Smooth muscle cell of the brain vasculature (primary cell): ENCODE measurements at regions not wholly inside any gene's neighbourhood (a gene's known extent, or its start where the extent isn't known, plus 50 kb on each side); places are given as distances from the start of the nearest gene placed in this dataset.
A peak's percentile ranks its signal among the peaks of the same experiment; 100 is the strongest.

Source experiments
- DNase-seq: peaks from one replicate; pipeline ENCODE4 v3.0.0-alpha.2; 2012; ENCODE audit warnings: low read depth, low spot score

DNA sequence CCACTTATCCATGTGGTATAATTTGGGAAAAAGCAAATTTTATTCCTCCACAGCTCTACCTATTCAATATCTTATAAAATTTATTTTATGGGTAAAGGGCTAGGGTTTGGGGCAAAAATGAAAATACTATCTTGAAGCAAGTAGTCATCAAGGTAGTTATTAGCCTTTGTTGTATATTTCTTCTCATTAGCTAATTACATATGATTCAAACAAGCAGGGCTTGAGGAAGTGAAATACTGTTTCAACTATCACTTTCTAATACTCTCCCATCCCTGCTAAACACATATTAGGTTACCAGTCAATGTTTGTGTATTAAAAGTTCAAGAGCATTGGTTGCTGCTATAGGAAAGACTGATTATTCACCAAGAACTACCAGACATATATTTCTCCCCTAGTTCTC, 517.3 kb downstream of the METTL15 start:
- DNase-seq: no peak

DNA sequence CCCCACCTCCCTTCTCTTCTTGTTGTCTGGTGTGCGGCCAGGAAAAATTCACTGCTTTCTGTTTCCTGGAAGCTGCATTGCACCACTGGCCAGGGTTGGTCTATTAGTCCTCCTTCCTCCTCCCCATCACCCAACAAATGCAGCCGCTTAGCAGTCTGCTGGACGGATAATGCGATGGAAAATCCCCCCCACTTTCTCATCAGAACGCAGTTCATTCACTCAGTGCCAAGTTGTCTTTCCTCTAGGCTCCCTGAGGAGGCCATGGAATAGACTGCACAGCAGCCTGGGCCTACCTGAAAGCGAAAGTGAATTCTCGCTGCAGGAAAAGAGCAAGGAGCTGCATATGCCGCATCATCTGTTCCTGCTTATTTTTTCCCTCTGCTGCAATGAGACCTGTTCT, 513.6 kb downstream of the METTL15 start:
- peak; percentile 26 for DNase-seq

- no peak for DNase-seq
These were observed 511.8 kb downstream of the METTL15 start for GRCh38 chr11:28619846-28620540.

DNA sequence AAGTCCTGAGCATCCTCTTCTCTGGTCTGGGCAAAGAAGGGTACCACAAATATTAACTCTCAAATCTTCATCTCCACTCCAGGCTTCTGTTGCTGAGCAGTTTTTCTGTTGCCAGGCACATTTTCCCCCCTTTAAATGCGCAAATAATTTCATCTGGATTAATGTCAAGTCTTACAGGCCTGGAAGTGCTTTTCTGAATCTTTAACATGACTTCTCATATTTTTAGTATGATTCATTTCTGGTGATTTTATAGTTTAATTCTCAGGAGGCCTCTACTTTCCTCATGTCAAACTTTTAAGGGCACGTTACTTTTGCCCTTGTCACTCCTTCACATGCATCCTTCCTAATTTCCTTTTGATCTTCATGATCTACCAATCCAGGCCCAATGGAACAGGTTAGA, 510.2 kb downstream of the METTL15 start:
- DNase-seq: no peak

DNA sequence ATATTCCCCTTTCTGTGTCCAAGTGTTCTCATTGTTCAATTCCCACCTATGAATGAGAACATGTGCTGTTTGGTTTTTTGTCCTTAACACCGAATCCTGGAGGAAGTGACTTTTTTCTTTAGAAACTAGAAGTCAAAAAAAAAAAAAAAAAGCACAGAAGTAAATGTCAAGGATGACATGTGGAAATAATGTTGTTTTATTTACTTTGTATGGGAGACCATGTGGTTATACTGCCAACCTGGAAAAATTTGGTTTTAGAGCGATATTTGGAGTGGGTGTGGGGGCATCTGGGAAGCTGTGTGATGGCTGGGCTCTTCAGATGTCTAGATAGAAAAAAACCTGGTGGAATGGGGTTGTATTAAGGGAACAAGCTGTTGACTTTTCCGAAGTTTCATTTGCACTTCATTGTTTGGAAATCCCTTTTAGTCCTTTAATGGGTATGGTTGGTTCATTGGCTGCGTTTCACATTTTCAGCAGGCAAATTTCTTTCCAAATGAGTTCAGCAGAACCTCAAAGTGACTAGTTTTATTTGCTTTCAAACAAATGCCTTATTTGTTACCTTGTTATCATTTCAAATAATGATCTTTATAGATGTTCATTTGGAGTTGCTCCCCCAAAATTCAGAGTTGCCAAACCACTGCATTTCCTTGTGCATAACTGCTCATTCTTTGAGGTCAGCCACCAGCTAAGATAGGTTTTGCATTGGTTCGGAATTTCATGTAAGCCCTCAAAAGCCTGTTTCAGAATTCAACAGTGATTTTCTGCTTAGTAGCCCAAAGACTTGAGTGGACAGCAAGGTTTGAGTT, 508.2 kb downstream of the METTL15 start:
- DNase-seq: no peak

DNA sequence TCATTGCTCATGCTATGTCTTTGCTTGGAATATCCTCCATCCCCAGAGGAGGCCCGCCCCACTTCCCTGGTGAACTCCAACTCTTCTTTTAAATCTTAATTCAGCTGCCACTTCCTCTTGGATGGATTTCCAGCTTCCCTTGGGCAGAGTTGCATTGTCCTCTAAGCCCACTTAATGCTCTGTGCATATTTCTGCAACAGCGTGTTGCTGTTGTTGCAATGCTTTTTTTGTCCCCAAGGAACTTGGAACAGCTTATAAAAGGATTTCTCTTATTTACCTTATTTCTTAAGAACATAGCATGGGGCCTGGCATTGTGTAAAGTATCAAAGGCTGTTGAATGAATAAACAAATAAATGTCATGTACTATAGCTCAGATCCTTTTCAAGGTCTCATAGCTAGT, 507.4 kb downstream of the METTL15 start:
- peak; percentile 31 for DNase-seq

GRCh38 chr11:28606930-28607329, 498.7 kb downstream of the METTL15 start:
- peak; percentile 35 for DNase-seq

DNA sequence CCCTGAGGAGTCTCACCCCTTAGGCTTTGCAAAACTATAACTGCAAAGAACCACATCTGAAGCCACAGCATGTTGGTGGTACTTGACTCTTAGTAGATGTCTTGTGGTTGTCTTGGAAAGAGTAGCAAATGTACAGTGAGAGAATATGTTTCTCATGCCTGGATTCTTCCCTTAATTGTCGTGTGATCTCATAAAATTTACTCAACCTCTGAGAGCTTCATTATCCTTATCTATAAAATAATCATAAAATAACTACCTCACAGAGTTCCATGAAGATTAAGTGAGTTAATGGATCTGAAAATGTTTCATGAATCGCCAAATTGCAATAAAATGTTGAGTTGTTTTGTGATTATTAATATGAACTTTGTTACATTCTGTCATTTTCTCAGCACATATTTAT, 491.5 kb downstream of the METTL15 start:
- DNase-seq: no peak

DNA sequence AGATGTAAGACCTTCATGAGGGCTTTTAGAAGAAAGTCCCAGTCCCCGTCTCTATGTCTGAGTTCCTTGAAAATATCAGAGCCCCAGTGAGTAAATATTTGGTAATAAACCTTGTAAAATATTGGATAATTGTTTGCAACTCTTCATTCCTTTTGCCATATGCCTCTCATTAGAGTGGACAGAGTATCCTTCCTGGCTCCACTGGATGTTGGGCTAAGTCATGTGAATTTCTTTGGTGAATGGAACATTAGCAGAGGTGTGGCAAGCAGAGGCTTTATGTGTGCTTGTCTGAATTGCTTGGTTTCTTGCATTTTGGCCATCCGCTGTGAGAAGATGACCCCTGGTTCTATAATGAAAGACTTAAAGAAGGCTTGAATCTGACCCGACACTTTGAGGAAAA, 490.3 kb downstream of the METTL15 start:
- DNase-seq: no peak

GRCh38 chr11:28596816-28597215, 488.6 kb downstream of the METTL15 start:
- DNase-seq: no peak

DNA sequence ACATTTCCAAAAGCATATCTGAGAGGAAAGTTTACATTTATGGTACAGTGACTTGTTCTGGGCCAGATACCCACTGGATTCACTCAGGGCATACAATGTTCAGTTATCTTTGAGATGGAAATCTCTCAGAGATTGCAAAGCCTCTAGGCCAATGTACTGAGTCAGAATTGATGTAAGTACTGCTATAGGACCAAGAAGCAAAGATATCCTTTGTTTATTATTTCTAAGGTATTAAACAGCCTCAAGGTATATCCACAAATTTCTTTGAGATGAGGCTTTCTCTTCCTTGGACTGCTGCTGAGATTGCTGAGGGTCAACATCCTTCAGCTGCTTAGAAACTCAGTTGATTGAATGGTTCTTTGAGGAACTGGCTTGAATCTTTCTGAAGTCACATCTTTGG, 484.0 kb downstream of the METTL15 start:
- no peak for DNase-seq

DNA sequence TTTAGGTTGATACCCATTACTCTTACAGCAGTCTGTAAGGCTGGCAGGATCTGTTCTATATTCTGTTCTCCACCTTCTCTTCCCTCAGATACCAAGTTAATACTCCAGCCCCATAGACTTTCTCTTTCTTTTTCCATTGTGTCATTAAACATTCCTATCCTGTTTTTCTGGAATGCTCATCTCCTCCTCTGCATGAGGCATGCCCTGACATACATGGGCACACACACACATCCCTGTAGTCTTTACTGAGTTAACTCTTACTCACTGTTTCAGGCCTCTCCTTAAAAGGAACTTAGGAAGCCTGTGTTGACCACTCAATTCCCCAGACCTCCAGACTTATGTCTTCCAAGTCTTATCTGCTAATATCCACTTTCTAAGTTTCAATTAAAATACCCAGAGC, 476.8 kb downstream of the METTL15 start:
- no peak for DNase-seq

DNA sequence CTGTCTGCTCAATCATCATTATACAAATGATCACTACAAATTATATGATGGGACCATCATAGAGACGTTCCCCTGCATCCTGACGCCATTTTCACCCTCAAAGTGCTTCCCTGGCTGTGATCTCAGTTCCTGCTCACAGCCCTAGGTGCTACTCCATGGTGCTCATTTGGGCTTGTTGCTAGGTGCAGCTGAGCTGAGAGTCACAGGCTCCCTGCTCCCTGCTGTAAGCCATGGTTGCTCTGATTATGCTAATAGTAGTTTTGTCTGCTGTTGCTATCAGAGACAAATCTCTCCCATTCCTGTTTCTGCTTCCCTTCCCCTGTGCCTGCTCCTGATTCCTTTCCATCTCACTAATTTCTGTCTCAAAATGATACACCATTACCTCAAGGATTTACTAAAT, 474.3 kb downstream of the METTL15 start:
- no peak for DNase-seq

DNA sequence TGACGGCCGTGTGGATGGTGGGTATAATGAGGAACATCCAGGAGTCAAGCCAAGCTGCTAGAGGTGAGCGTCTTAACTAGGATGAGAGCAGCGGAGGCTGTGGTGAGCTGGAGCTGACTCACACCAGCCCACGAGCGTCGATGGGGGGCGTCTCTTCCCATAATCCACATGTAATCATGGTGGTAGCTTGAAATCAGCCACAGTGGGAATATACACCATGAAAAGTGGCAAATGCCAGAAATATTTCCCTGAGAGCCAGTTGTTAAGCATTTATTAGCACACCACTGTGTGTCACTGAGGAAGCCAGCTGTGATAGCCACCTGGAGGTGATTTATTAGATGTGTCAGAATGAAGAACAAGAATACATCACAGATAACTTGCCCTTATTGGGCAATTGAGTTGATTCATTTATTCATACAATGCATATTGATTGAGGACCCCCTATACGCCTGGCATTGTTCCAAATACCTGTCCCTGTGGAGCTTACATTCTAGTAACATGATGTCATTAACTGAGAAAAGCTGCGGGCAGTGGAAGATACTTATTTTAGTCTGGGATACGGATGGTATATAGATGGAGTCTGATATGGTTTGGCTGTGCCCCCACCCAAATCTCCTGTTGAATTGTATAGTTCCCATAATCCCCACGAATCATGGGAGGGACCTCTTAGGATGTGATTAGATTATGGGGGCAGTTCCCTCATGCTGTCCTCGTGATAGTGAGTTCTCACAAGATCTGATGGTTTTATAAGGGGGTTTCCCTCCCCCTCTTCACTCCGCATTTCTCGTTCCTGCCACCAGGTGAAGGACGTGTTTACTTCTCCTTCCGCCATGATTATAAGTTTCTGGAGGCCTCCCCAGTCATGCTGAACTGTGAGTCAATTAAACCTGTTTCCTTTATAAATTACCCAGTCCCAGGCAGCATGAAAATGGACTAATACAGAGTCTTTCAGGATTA, 473.4 kb downstream of the METTL15 start:
- DNase-seq: no peak

GRCh38 chr11:28571371-28571770, 463.2 kb downstream of the METTL15 start:
- DNase-seq: no peak

GRCh38 chr11:28569106-28569505, 460.9 kb downstream of the METTL15 start:
- DNase-seq: no peak

DNA sequence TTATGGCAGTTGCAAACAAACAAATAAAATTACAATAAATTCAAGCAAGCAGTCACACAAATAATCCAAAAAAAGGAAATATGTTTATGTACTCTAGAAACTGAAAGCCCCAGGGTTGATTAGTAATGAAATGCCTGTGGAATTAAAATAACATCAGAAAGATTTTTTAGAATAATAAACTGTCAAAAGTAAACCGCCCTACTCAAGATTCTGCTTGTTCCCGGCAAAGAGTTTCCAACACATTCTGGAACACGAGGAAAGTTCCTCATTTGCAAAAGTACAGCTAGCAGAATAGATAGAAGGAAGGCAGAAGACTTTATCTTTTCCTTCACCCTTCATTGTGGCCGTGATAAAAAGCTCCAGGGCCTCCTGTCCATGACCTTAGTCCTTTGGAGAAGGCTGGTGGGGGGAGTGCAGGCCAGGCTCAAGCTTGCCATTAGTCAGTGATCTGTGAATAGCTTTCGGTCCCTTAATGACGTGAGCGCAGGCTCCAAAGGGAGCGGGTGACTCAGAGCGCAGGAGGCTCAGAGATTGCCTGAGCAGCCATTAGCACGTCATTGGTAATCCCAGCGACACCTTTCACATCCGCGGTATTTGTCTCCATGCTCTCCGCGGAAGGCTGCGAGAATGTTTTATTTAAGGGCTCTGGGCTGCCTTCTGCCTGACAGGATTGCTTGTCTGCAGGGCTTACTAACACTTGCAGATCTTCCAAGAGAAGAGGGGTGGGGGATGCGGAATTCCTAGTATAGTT, 458.3 kb downstream of the METTL15 start:
- peak; percentile 83 for DNase-seq

DNA sequence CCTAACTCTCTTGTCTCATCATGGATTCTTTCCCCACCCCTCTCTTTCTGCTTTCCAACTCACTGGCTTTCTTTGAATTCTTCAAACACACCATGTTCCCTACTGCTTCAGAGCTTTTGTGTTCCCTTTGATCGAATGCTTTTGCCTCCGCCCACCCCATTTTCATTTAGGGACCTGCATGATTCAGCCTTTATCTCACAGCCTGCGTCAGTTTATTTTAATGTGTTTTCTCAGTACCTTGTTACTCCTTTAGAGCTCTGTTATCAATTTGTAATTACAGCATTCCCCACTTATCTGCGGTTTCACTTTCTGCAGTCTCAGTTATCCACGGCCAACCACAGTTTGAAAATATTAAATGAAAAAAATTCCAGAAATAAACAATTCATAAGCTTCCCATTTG, 451.3 kb downstream of the METTL15 start:
- no peak for DNase-seq

- DNase-seq: no peak
These were observed 439.1 kb downstream of the METTL15 start for GRCh38 chr11:28547321-28547741.

- DNase-seq: no peak
These were observed 437.3 kb downstream of the METTL15 start for GRCh38 chr11:28545536-28545935.

DNA sequence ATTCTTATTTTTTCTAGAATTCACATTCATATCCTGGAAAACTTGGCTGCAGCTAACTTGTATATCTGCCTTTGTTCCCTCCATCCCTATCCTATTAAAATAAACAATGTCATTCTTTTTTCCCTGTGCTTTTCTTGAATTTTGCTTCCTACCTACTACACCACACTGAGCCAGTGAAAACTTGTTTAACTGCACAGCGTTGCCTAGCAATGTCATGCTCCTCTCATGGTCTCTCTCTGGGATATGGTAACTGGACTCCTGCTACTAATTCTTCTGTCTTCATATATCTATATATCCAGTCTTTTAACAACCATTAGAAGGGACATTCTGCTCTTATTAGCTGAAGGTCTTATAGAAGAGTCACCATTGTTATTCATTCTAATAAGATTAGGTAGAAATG, 434.4 kb downstream of the METTL15 start:
- no peak for DNase-seq
